ENCODE measurements at regions not wholly inside any gene's neighbourhood (a gene's known extent, or its start where the extent isn't known, plus 50 kb on each side); places are given as distances from the start of the nearest gene placed in this dataset.

DNA sequence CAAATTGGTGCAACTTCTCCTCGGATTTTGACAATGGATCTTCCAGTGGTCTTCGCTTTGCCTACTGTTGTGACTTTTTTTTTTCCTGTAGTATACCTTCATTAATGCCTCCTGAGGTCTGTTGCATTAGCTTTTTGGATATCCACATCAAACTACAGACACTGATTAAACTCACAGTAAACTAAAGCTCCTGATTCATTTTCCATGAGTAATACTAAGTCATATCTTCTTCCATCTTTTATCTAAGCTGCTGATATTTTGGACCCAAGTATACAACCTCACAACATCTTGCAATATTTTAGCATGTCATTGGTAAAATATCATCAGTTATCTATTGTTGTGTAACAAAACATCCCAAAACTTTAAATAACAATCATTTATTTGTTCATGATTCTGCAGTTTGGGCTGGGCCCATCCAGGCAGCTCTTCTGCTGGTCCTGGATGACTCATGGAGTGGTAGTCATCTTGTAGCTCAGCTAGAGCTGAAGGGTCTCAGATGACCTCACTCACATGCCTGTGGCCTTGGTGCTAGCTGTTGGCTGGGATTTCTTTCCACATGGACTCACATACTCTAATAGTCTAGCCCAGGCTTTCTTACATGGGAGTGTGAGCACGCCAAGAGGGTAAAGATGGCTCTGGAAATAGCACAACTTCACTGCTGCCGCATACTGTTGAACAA lies 78.3 kb upstream of the SRSF6 start:
- Mint-ChIP-seq H3K4me1 (ENCODE audit: low read depth, unreplicated experiment) (no peaks in the 10 kb centered on the region), H3K4me3 (ENCODE audit: unreplicated experiment) (no peak overlapping the region), H3K9me3 (ENCODE audit: unreplicated experiment) (no peaks in the 10 kb centered on the region), H3K36me3 (ENCODE audit: unreplicated experiment) (no peaks in the 10 kb centered on the region), H3K27me3 (ENCODE audit: unreplicated experiment) (no peaks in the 10 kb centered on the region), H3K27ac (ENCODE audit: unreplicated experiment) (no peak overlapping the region)
- no peak for DNase-seq
- TF ChIP-seq, protein P1, sequence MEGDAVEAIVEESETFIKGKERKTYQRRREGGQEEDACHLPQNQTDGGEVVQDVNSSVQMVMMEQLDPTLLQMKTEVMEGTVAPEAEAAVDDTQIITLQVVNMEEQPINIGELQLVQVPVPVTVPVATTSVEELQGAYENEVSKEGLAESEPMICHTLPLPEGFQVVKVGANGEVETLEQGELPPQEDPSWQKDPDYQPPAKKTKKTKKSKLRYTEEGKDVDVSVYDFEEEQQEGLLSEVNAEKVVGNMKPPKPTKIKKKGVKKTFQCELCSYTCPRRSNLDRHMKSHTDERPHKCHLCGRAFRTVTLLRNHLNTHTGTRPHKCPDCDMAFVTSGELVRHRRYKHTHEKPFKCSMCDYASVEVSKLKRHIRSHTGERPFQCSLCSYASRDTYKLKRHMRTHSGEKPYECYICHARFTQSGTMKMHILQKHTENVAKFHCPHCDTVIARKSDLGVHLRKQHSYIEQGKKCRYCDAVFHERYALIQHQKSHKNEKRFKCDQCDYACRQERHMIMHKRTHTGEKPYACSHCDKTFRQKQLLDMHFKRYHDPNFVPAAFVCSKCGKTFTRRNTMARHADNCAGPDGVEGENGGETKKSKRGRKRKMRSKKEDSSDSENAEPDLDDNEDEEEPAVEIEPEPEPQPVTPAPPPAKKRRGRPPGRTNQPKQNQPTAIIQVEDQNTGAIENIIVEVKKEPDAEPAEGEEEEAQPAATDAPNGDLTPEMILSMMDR (IDR thresholded peaks at IDR 0.05; ENCODE audit: partially characterized antibody, unreplicated experiment): no peak

- Mint-ChIP-seq H3K9me3 (ENCODE audit: unreplicated experiment) (no peaks in the 10 kb centered on the region), H3K4me1 (ENCODE audit: low read depth, unreplicated experiment) (no peaks in the 10 kb centered on the region), H3K36me3 (ENCODE audit: unreplicated experiment) (no peaks in the 10 kb centered on the region), H3K27me3 (ENCODE audit: unreplicated experiment) (no peaks in the 10 kb centered on the region), H3K27ac (ENCODE audit: unreplicated experiment) (no peak overlapping the region), H3K4me3 (ENCODE audit: unreplicated experiment) (no peak overlapping the region)
- TF ChIP-seq, protein P1 (IDR thresholded peaks at IDR 0.05; ENCODE audit: partially characterized antibody, unreplicated experiment): no peak
- DNase-seq: no peak
Measured at GRCh38 chr20:43376831-43377230, 80.9 kb upstream of the SRSF6 start.

DNA sequence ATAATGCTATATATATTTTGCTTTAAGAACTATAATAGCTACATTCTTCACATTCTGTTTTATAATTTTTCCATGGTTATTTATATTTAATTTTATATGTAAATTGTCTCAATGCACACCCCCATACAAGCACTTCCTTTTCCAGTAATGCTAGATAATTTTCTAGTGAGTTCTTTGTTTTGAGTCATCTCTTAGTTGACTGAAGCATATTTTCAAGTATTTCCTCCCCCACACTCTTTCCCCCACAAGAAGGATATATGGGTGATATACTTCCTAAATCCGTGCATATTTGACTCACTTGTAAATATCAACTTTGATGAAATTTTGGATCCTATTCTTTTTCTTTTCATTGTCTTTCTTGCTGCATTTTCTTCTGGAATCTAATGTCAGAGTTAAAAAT lies 82.1 kb upstream of the SRSF6 start:
- no peaks in the 10 kb centered on the region for H3K27me3 Mint-ChIP-seq (ENCODE audit: unreplicated experiment)
- TF ChIP-seq, protein P1 (IDR thresholded peaks at IDR 0.05; ENCODE audit: partially characterized antibody, unreplicated experiment): no peak
- no peak overlapping the region for H3K4me3 Mint-ChIP-seq (ENCODE audit: unreplicated experiment)
- no peaks in the 10 kb centered on the region for H3K4me1 Mint-ChIP-seq (ENCODE audit: low read depth, unreplicated experiment)
- no peaks in the 10 kb centered on the region for H3K9me3 Mint-ChIP-seq (ENCODE audit: unreplicated experiment)
- H3K27ac Mint-ChIP-seq (ENCODE audit: unreplicated experiment): no peak overlapping the region
- no peak for DNase-seq
- H3K36me3 Mint-ChIP-seq (ENCODE audit: unreplicated experiment): no peaks in the 10 kb centered on the region

GRCh38 chr20:43372051-43372450 lies 85.6 kb upstream of the SRSF6 start:
- DNase-seq: no peak
- no peak overlapping the region for H3K27ac Mint-ChIP-seq (ENCODE audit: unreplicated experiment)
- H3K9me3 Mint-ChIP-seq (ENCODE audit: unreplicated experiment): no peaks in the 10 kb centered on the region
- H3K27me3 Mint-ChIP-seq (ENCODE audit: unreplicated experiment): no peaks in the 10 kb centered on the region
- no peaks in the 10 kb centered on the region for H3K4me1 Mint-ChIP-seq (ENCODE audit: low read depth, unreplicated experiment)
- no peaks in the 10 kb centered on the region for H3K36me3 Mint-ChIP-seq (ENCODE audit: unreplicated experiment)
- no peak overlapping the region for H3K4me3 Mint-ChIP-seq (ENCODE audit: unreplicated experiment)
- TF ChIP-seq, protein P1 (IDR thresholded peaks at IDR 0.05; ENCODE audit: partially characterized antibody, unreplicated experiment): no peak

- Mint-ChIP-seq H3K27ac (ENCODE audit: unreplicated experiment) (no peak overlapping the region), H3K9me3 (ENCODE audit: unreplicated experiment) (peaks cover 5% of the 10 kb centered on the region), H3K4me1 (ENCODE audit: low read depth, unreplicated experiment) (no peaks in the 10 kb centered on the region), H3K27me3 (ENCODE audit: unreplicated experiment) (peaks cover 1% of the 10 kb centered on the region), H3K4me3 (ENCODE audit: unreplicated experiment) (no peak overlapping the region), H3K36me3 (ENCODE audit: unreplicated experiment) (no peaks in the 10 kb centered on the region)
- DNase-seq: no peak
- TF ChIP-seq, protein P1 (IDR thresholded peaks at IDR 0.05; ENCODE audit: partially characterized antibody, unreplicated experiment): no peak
Measured at GRCh38 chr20:43365691-43366090, 92.0 kb upstream of the SRSF6 start.

All from glutamatergic neuron (in vitro differentiated cells).